Mesenchymal stem cell (in vitro differentiated cells and primary cell): ENCODE measurements at regions not wholly inside any gene's neighbourhood (a gene's known extent, or its start where the extent isn't known, plus 50 kb on each side); places are given as distances from the start of the nearest gene placed in this dataset.
A peak's percentile ranks its signal among the peaks of the same experiment; 100 is the strongest.

Experiments used
- DNase-seq: peaks from one replicate; pipeline ENCODE4 v3.0.0-alpha.2; 2013
- H2AFZ ChIP-seq: one replicate; pipeline ENCODE4 v1.6.1; 2013; ENCODE audit warnings: low read depth, mild to moderate bottlenecking, control low read depth, inconsistent platforms, low read length, moderate library complexity
- H2AK5ac ChIP-seq: 2 replicates; pipeline ENCODE4 v1.6.1; 2013; ENCODE audit warnings: low read length, moderate library complexity, mild to moderate bottlenecking, inconsistent platforms; ENCODE audit not compliant: severe bottlenecking
- H2BK120ac ChIP-seq: one replicate; pipeline ENCODE4 v1.6.1; 2013; ENCODE audit warnings: low read depth, mild to moderate bottlenecking, inconsistent platforms, low read length, moderate library complexity
- H2BK12ac ChIP-seq, 2 experiments: one replicate each; pipeline ENCODE4 v1.6.1; 2013; ENCODE audit warnings: inconsistent platforms in 2 of 2, low read length in 2 of 2, mild to moderate bottlenecking in 2 of 2, moderate library complexity in 2 of 2, control low read depth in 1 of 2
- H2BK15ac ChIP-seq: one replicate; pipeline ENCODE4 v1.6.1; 2013; ENCODE audit warnings: mild to moderate bottlenecking, low read depth, inconsistent platforms; ENCODE audit not compliant: poor library complexity, severe bottlenecking
- H2BK5ac ChIP-seq: 2 replicates; pipeline ENCODE4 v1.6.1; 2013; ENCODE audit warnings: low read depth, mild to moderate bottlenecking, low read length, control low read depth, inconsistent platforms; ENCODE audit not compliant: poor library complexity, severe bottlenecking
- H3K14ac ChIP-seq, 2 experiments: one replicate each; pipeline ENCODE4 v1.6.1; 2013; ENCODE audit warnings: inconsistent platforms in 2 of 2, low read length in 2 of 2, control low read depth in 1 of 2, mild to moderate bottlenecking in 1 of 2, moderate library complexity in 1 of 2
- H3K18ac ChIP-seq, 2 experiments: one replicate each; pipeline ENCODE4 v1.6.1; 2013; ENCODE audit warnings: inconsistent platforms in 2 of 2, low read length in 2 of 2, control low read depth in 1 of 2, low read depth in 1 of 2, mild to moderate bottlenecking in 1 of 2
- H3K23ac ChIP-seq, 2 experiments: one replicate each; pipeline ENCODE4 v1.6.1; 2013; ENCODE audit warnings: inconsistent platforms in 2 of 2, low read length in 2 of 2, mild to moderate bottlenecking in 2 of 2, moderate library complexity in 2 of 2, control low read depth in 1 of 2
- H3K27ac ChIP-seq: 2 replicates; pipeline ENCODE4 v1.5.1; 2013; ENCODE audit warnings: mild to moderate bottlenecking, moderate library complexity, low read length, control low read depth, inconsistent platforms; ENCODE audit not compliant: poor library complexity, severe bottlenecking
- H3K27me3 ChIP-seq, 2 experiments: 2 replicates each; pipeline versions ENCODE4 v1.6.1 to v1.7.0; 2013; ENCODE audit warnings: low read length in 2 of 2, mild to moderate bottlenecking in 2 of 2, moderate library complexity in 2 of 2, control low read depth in 1 of 2, inconsistent platforms in 1 of 2; ENCODE audit not compliant: control insufficient read depth in 1 of 2, insufficient read depth in 1 of 2
- H3K36me3 ChIP-seq, 2 experiments: 2 replicates each; pipeline versions ENCODE4 v1.6.1 to v1.7.0; 2013; ENCODE audit warnings: low read length in 2 of 2, control low read depth in 1 of 2, inconsistent platforms in 1 of 2, low read depth in 1 of 2, mild to moderate bottlenecking in 1 of 2; ENCODE audit not compliant: insufficient read depth in 2 of 2, control insufficient read depth in 1 of 2
- H3K4ac ChIP-seq, 2 experiments: one replicate each; pipeline ENCODE4 v1.6.1; 2013; ENCODE audit warnings: inconsistent platforms in 2 of 2, low read length in 2 of 2, mild to moderate bottlenecking in 2 of 2, moderate library complexity in 2 of 2, control low read depth in 1 of 2, low read depth in 1 of 2
- H3K4me1 ChIP-seq: 2 replicates; pipeline ENCODE4 v1.6.1; 2013; ENCODE audit warnings: low read depth, low read length, control low read depth; ENCODE audit not compliant: control insufficient read depth, insufficient read depth
- H3K4me2 ChIP-seq: 2 replicates; pipeline ENCODE4 v1.6.1; 2013; ENCODE audit warnings: low read length, mild to moderate bottlenecking, inconsistent platforms; ENCODE audit not compliant: poor library complexity, severe bottlenecking
- H3K4me3 ChIP-seq, 2 experiments: 2 replicates each; pipeline versions ENCODE4 v1.5.1 to v1.7.0; 2013; ENCODE audit warnings: low read length in 2 of 2, mild to moderate bottlenecking in 2 of 2, control low read depth in 1 of 2, low read depth in 1 of 2; ENCODE audit not compliant: insufficient read depth in 1 of 2
- H3K79me1 ChIP-seq: replicated peaks from 2 replicates; pipeline ENCODE4 v1.6.1; 2013; ENCODE audit warnings: mild to moderate bottlenecking, control low read depth, low read length, inconsistent platforms; ENCODE audit not compliant: poor library complexity, severe bottlenecking
- H3K9ac ChIP-seq: 2 replicates; pipeline ENCODE4 v1.7.0; 2013; ENCODE audit warnings: mild to moderate bottlenecking, low read length, moderate library complexity
- H3K9me3 ChIP-seq: 2 replicates; pipeline ENCODE4 v1.7.0; 2013; ENCODE audit warnings: mild to moderate bottlenecking, low read length; ENCODE audit not compliant: control insufficient read depth
- H4K8ac ChIP-seq: one replicate; pipeline ENCODE4 v1.6.1; 2013; ENCODE audit warnings: inconsistent platforms, mild to moderate bottlenecking, low read length, moderate library complexity
- H4K91ac ChIP-seq: one replicate; pipeline ENCODE4 v1.6.1; 2013; ENCODE audit warnings: mild to moderate bottlenecking, low read length, inconsistent platforms
- WGBS: methylation state at CpG from one replicate; pipeline ENCODE4 v1.1.7; 2013; ENCODE audit warnings: mixed read lengths; 5-methylcytosine and 5-hydroxymethylcytosine counted together

GRCh38 chrX:78213331-78213730 lies 73.9 kb upstream of the TAF9B start:
- Histone ChIP-seq H3K79me1 (no peaks in the 10 kb centered on the region), H2BK120ac (no peak overlapping the region), H3K4me1 (no peaks in the 10 kb centered on the region), H2BK5ac (no peak overlapping the region), H2AFZ (no peak overlapping the region), H3K36me3 (no peaks in the 10 kb centered on the region), H4K8ac (no peak overlapping the region), H2BK15ac (no peak overlapping the region), H3K4me2 (no peak overlapping the region), H3K9ac (no peak overlapping the region), H3K4ac (no peak overlapping the region), H3K14ac (no peak overlapping the region), H3K4me3 (no peak overlapping the region), H3K23ac (no peak overlapping the region), H2AK5ac (no peak overlapping the region), H2BK12ac (no peak overlapping the region), H3K9me3 (peaks cover 37% of the 10 kb centered on the region), H3K27me3 (no peaks in the 10 kb centered on the region), H3K18ac (no peak overlapping the region), H4K91ac (no peak overlapping the region), H3K27ac (no peak overlapping the region)
- 16% methylated on average over 3 of the region's 4 CpGs for WGBS
- DNase-seq, result no peak

DNA sequence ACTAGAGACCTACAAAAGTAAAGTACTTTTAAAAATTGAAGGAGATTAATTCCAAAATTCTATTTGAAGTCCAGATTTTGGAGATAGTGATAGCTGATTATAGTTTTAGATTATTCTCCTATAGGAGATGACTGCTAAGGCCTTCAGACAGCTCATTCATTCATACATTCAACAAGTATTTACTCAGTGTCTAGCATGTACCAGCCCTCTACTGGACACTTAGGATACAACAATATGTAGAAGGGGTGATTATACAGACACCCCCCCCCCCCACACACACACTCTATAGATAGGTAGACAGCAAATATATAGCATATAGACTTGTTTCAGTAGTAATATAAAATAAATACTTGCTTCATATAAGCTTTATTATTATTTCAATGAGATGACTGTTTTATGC lies 60.4 kb upstream of the TAF9B start:
- Histone ChIP-seq H3K4me2 (no peak overlapping the region), H3K79me1 (no peaks in the 10 kb centered on the region), H3K9ac (no peak overlapping the region), H3K4ac (no peak overlapping the region), H3K18ac (no peak overlapping the region), H3K14ac (no peak overlapping the region), H3K27ac (no peak overlapping the region), H2BK15ac (no peak overlapping the region), H3K4me3 (no peak overlapping the region), H2BK5ac (no peak overlapping the region), H2AK5ac (no peak overlapping the region), H3K4me1 (no peaks in the 10 kb centered on the region), H3K9me3 (no peaks in the 10 kb centered on the region), H3K23ac (no peak overlapping the region), H2BK12ac (no peak overlapping the region), H4K91ac (no peak overlapping the region), H2AFZ (no peak overlapping the region), H3K36me3 (no peaks in the 10 kb centered on the region), H3K27me3 (no peaks in the 10 kb centered on the region), H2BK120ac (no peak overlapping the region), H4K8ac (no peak overlapping the region)
- peak; percentile 6 for DNase-seq
